NCI-H82 treated with DMSO at 0.1 percent for 48 hours (cell line): ENCODE measurements at regions not wholly inside any gene's neighbourhood (a gene's known extent, or its start where the extent isn't known, plus 50 kb on each side); places are given as distances from the start of the nearest gene placed in this dataset.
"Not testable (repeated sequence)": the region's sequence is repeated elsewhere in the genome, so short reads cannot be mapped to it uniquely, and the experiment has no call there.

Source experiments
- DNase-seq: peaks from one replicate; lab custom pipeline; 2025; ENCODE audit not compliant: unreplicated experiment; lab: John Stamatoyannopoulos, UW

GRCh38 chr12:74334780-74335179 is 202.9 kb upstream of the ATXN7L3B start:
- no peak for DNase-seq

GRCh38 chr12:74337951-74338350 is 199.7 kb upstream of the ATXN7L3B start:
- no peak for DNase-seq

- no peak for DNase-seq
Observed at GRCh38 chr12:74339211-74339610, 198.4 kb upstream of the ATXN7L3B start.

GRCh38 chr12:74349925-74350324 is 187.7 kb upstream of the ATXN7L3B start:
- no peak for DNase-seq

GRCh38 chr12:74365178-74365964 is 172.3 kb upstream of the ATXN7L3B start:
- DNase-seq, result no peak

- DNase-seq, result no peak
Observed at GRCh38 chr12:74370608-74371216, 166.9 kb upstream of the ATXN7L3B start.

GRCh38 chr12:74379114-74379513 is 158.5 kb upstream of the ATXN7L3B start:
- no peak for DNase-seq

- DNase-seq, result no peak
Observed at GRCh38 chr12:74381958-74382357, 155.7 kb upstream of the ATXN7L3B start.

GRCh38 chr12:74382983-74383382 is 154.7 kb upstream of the ATXN7L3B start:
- DNase-seq, result no peak

GRCh38 chr12:74391283-74391682 is 146.4 kb upstream of the ATXN7L3B start:
- no peak for DNase-seq

GRCh38 chr12:74393272-74393671 is 144.4 kb upstream of the ATXN7L3B start:
- DNase-seq, result no peak

- no peak for DNase-seq
Observed at GRCh38 chr12:74394647-74395046, 143.0 kb upstream of the ATXN7L3B start.

- no peak for DNase-seq
Observed at GRCh38 chr12:74401035-74401434, 136.6 kb upstream of the ATXN7L3B start.

- DNase-seq, result no peak
Observed at GRCh38 chr12:74401966-74402365, 135.7 kb upstream of the ATXN7L3B start.

- DNase-seq, result not testable (repeated sequence)
Observed at GRCh38 chr12:74403221-74403470, 134.5 kb upstream of the ATXN7L3B start.

GRCh38 chr12:74408601-74409166 is 129.0 kb upstream of the ATXN7L3B start:
- DNase-seq, result no peak

GRCh38 chr12:74412606-74413230 is 124.9 kb upstream of the ATXN7L3B start:
- no peak for DNase-seq

- no peak for DNase-seq
Observed at GRCh38 chr12:74415633-74416032, 122.0 kb upstream of the ATXN7L3B start.

GRCh38 chr12:74418573-74418972 is 119.1 kb upstream of the ATXN7L3B start:
- DNase-seq, result no peak

GRCh38 chr12:74424778-74425177 is 112.9 kb upstream of the ATXN7L3B start:
- no peak for DNase-seq

- no peak for DNase-seq
Observed at GRCh38 chr12:74426091-74426490, 111.5 kb upstream of the ATXN7L3B start.

- no peak for DNase-seq
Observed at GRCh38 chr12:74429535-74429934, 108.1 kb upstream of the ATXN7L3B start.
